K562 (cell line): ENCODE measurements at regions not wholly inside any gene's neighbourhood (a gene's known extent, or its start where the extent isn't known, plus 50 kb on each side); places are given as distances from the start of the nearest gene placed in this dataset.

Experiments
- BHLHE40 ChIP-seq: IDR thresholded peaks from 2 replicates; pipeline ENCODE4 v1.6.1; 2011; ENCODE audit warnings: low read length, improper control_type of control experiment
- ELK1 ChIP-seq: sonication (generic); formaldehyde crosslinking; IDR thresholded peaks from 2 replicates; pipeline ENCODE4 v1.8.1; 2022; ENCODE audit warnings: missing genetic modification reagents
- EP300 ChIP-seq: IDR thresholded peaks from 2 replicates; pipeline ENCODE4 v1.6.1; 2012; ENCODE audit warnings: low read length, improper control_type of control experiment
- FOSL1 ChIP-seq: fragments of 200-800 bp; sonication (Bioruptor generic); conservative IDR thresholded peaks from 2 replicates; pipeline ENCODE4 v1.6.1; 2016; ENCODE audit warnings: missing genetic modification characterization, missing compliant biosample characterization
- MCM3 ChIP-seq: fragments of 450-650 bp; IDR thresholded peaks from 2 replicates; pipeline ENCODE4 v1.6.1; 2016
- TF ChIP-seq, protein P1 (sequence below): sonication (generic); formaldehyde crosslinking; IDR thresholded peaks from 2 replicates; pipeline ENCODE4 v1.8.1; 2023; ENCODE audit warnings: mild to moderate bottlenecking, missing genetic modification reagents
- TF ChIP-seq, protein P2 (sequence below): IDR thresholded peaks from 3 replicates; pipeline ENCODE4 v1.6.1; 2011; ENCODE audit warnings: borderline replicate concordance, mild to moderate bottlenecking; ENCODE audit not compliant: insufficient read length, insufficient read depth
- TF ChIP-seq, protein P3 (sequence below): fragments of 450-650 bp; IDR thresholded peaks from 2 replicates; pipeline ENCODE4 v1.6.1; 2017; ENCODE audit warnings: antibody characterized with exemption, mild to moderate bottlenecking
- TF ChIP-seq, protein P4 (sequence below), 3 experiments: IDR thresholded peaks in 2 of 3; conservative IDR thresholded peaks in 1 of 3; 2 replicates each; pipeline ENCODE4 v1.5.1; 2011 to 2012; ENCODE audit warnings: low read length in 3 of 3, mild to moderate bottlenecking in 3 of 3, control low read depth in 2 of 3, improper control_type of control experiment in 1 of 3, inconsistent platforms in 1 of 3, low read depth in 1 of 3, mixed read lengths in 1 of 3, moderate library complexity in 1 of 3; ENCODE audit not compliant: insufficient read depth in 2 of 3

DNA sequence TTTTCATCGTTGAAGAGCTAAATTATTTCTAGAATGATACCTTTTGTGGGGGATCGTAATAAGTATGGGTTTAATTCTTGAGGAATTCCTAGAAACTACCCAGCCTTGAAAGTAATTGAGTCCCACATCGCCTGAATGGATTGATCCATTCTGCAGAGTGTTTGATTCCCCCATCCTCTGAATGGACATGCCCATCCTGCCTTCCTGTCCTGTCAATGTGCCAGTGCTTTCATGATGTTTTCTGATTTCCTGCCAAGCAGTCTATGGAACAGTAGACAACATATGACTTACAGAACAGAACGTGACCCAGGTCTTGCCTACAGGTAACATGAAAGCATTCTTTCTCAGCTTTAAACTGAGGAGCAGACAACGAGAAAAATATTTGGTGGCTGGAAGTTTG, 319.2 kb downstream of the DRD1 start:
- TF ChIP-seq MCM3 (no peak), FOSL1 (no peak), ELK1 (CRISPR knock-in tag) (no peak), BHLHE40 (no peak), EP300 (no peak)
- TF ChIP-seq, protein P1, sequence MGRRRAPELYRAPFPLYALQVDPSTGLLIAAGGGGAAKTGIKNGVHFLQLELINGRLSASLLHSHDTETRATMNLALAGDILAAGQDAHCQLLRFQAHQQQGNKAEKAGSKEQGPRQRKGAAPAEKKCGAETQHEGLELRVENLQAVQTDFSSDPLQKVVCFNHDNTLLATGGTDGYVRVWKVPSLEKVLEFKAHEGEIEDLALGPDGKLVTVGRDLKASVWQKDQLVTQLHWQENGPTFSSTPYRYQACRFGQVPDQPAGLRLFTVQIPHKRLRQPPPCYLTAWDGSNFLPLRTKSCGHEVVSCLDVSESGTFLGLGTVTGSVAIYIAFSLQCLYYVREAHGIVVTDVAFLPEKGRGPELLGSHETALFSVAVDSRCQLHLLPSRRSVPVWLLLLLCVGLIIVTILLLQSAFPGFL (CRISPR knock-in tag), result no peak
- TF ChIP-seq, protein P2, sequence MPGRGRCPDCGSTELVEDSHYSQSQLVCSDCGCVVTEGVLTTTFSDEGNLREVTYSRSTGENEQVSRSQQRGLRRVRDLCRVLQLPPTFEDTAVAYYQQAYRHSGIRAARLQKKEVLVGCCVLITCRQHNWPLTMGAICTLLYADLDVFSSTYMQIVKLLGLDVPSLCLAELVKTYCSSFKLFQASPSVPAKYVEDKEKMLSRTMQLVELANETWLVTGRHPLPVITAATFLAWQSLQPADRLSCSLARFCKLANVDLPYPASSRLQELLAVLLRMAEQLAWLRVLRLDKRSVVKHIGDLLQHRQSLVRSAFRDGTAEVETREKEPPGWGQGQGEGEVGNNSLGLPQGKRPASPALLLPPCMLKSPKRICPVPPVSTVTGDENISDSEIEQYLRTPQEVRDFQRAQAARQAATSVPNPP, result no peak
- TF ChIP-seq, protein P3, sequence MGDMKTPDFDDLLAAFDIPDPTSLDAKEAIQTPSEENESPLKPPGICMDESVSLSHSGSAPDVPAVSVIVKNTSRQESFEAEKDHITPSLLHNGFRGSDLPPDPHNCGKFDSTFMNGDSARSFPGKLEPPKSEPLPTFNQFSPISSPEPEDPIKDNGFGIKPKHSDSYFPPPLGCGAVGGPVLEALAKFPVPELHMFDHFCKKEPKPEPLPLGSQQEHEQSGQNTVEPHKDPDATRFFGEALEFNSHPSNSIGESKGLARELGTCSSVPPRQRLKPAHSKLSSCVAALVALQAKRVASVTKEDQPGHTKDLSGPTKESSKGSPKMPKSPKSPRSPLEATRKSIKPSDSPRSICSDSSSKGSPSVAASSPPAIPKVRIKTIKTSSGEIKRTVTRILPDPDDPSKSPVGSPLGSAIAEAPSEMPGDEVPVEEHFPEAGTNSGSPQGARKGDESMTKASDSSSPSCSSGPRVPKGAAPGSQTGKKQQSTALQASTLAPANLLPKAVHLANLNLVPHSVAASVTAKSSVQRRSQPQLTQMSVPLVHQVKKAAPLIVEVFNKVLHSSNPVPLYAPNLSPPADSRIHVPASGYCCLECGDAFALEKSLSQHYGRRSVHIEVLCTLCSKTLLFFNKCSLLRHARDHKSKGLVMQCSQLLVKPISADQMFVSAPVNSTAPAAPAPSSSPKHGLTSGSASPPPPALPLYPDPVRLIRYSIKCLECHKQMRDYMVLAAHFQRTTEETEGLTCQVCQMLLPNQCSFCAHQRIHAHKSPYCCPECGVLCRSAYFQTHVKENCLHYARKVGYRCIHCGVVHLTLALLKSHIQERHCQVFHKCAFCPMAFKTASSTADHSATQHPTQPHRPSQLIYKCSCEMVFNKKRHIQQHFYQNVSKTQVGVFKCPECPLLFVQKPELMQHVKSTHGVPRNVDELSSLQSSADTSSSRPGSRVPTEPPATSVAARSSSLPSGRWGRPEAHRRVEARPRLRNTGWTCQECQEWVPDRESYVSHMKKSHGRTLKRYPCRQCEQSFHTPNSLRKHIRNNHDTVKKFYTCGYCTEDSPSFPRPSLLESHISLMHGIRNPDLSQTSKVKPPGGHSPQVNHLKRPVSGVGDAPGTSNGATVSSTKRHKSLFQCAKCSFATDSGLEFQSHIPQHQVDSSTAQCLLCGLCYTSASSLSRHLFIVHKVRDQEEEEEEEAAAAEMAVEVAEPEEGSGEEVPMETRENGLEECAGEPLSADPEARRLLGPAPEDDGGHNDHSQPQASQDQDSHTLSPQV, result no peak
- TF ChIP-seq, protein P4, sequence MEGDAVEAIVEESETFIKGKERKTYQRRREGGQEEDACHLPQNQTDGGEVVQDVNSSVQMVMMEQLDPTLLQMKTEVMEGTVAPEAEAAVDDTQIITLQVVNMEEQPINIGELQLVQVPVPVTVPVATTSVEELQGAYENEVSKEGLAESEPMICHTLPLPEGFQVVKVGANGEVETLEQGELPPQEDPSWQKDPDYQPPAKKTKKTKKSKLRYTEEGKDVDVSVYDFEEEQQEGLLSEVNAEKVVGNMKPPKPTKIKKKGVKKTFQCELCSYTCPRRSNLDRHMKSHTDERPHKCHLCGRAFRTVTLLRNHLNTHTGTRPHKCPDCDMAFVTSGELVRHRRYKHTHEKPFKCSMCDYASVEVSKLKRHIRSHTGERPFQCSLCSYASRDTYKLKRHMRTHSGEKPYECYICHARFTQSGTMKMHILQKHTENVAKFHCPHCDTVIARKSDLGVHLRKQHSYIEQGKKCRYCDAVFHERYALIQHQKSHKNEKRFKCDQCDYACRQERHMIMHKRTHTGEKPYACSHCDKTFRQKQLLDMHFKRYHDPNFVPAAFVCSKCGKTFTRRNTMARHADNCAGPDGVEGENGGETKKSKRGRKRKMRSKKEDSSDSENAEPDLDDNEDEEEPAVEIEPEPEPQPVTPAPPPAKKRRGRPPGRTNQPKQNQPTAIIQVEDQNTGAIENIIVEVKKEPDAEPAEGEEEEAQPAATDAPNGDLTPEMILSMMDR (IDR thresholded peaks at IDR 0.05 in 2 of 3, conservative IDR thresholded peaks at IDR 0.05 in 1 of 3; ENCODE audit: insufficient read depth in 2 of 3, low read depth in 1 of 3, low read length in 3 of 3), result no peak
